Ovary (tissue), 7 donors: ENCODE measurements at regions not wholly inside any gene's neighbourhood (a gene's known extent, or its start where the extent isn't known, plus 50 kb on each side); places are given as distances from the start of the nearest gene placed in this dataset.

Source experiments
- DNase-seq, 5 donors: peaks; one replicate each; pipeline ENCODE4 v3.0.0-alpha.2; 2019 to 2020
- H3K27ac ChIP-seq, 2 donors: fragments of 200-600 bp; one replicate each; pipeline versions ENCODE4 v1.5.1 to v1.8.0; 2019 to 2022
- H3K27me3 ChIP-seq: fragments of 200-600 bp; one replicate; pipeline ENCODE4 v1.8.0; 2022
- H3K36me3 ChIP-seq: fragments of 200-600 bp; sonication (generic); one replicate; pipeline ENCODE4 v1.5.1; 2019
- H3K4me1 ChIP-seq: one replicate; pipeline ENCODE4 v1.8.1; 2013; ENCODE audit warnings: mild to moderate bottlenecking, moderate library complexity; ENCODE audit not compliant: insufficient read depth
- H3K4me3 ChIP-seq: fragments of 200-600 bp; sonication (generic); one replicate; pipeline ENCODE4 v1.5.1; 2017
- H3K9me3 ChIP-seq, 2 donors: fragments of 200-600 bp in 1 of 2; sonication (generic) in 1 of 2; one replicate each; pipeline versions ENCODE4 v1.5.1 to v1.8.1; 2013 to 2019; ENCODE audit warnings: mild to moderate bottlenecking in 1 of 2, moderate library complexity in 1 of 2
- CTCF ChIP-seq, 3 donors: fragments of 450-650 bp in 2 of 3; fragments of 200-600 bp in 1 of 3; IDR thresholded peaks; one replicate each; pipeline versions ENCODE4 v1.5.1 to v1.8.0; 2016 to 2022; ENCODE audit warnings: antibody characterized with exemption in 3 of 3, mild to moderate bottlenecking in 1 of 3
- EP300 ChIP-seq: sonication (generic); formaldehyde crosslinking; IDR thresholded peaks from one replicate; pipeline ENCODE4 v1.6.1; 2017; ENCODE audit warnings: antibody characterized with exemption
- POLR2A ChIP-seq: fragments of 450-650 bp; IDR thresholded peaks from one replicate; pipeline ENCODE4 v1.6.1; 2017; ENCODE audit warnings: antibody characterized with exemption, mild to moderate bottlenecking, moderate library complexity
- WGBS, 3 donors: extraction: QIAGEN DNeasy Blood & Tissue Kit in 1 of 3; methylation state at CpG; one replicate each; pipeline versions ENCODE4 v1.1.5 to v1.1.7; 2013 to 2017; 5-methylcytosine and 5-hydroxymethylcytosine counted together
- intact Hi-C, 4 donors: fragments of 100-400 bp; cut with DNase I; formaldehyde crosslinking; loops; one replicate each; pipeline versions ENCODE4 v1.11.0 to v1.15.1; 2022 to 2023
- donor health status: DM: no; HTN: no; CAD: no; lungs with moderate emphysema.
- donor health status: DM: no; HTN: no; CAD: no.
- donor health status: Bipolar disorder and iron deficiency.
- donor health status: DM: no; HTN: no; CAD: no.
- donor health status: DM: yes; HTN: yes; CAD: no.

- 10 to 30% (median 18%) methylated on average over 8 of the region's 8 CpGs for WGBS, 3 donors
- no peak for TF ChIP-seq POLR2A
- no peak for TF ChIP-seq CTCF (IDR thresholded peaks at IDR 0.05)
- TF ChIP-seq EP300 = no peak
- intact Hi-C loops = no loop called here
- Histone ChIP-seq H3K27ac (no peak overlapping the region), H3K36me3 (no peaks in the 10 kb centered on the region), H3K27me3 (no peaks in the 10 kb centered on the region), H3K9me3 (no peaks in the 10 kb centered on the region), H3K4me1 (no peaks in the 10 kb centered on the region), H3K4me3 (no peak overlapping the region)
- no peak for DNase-seq
These were observed 214.7 kb downstream of the QDPR start for GRCh38 chr4:17296921-17297890.

GRCh38 chr4:17293901-17294300 is 218.0 kb downstream of the QDPR start:
- Histone ChIP-seq H3K27ac (no peak overlapping the region), H3K27me3 (no peaks in the 10 kb centered on the region), H3K4me3 (no peak overlapping the region), H3K9me3 (no peaks in the 10 kb centered on the region), H3K4me1 (no peaks in the 10 kb centered on the region), H3K36me3 (no peaks in the 10 kb centered on the region)
- no peak for DNase-seq
- WGBS, 3 donors = 41 to 63% (median 52%) methylated on average over 1 of the region's 1 CpG
- intact Hi-C loops = no loop called here
- no peak for TF ChIP-seq POLR2A
- TF ChIP-seq CTCF (IDR thresholded peaks at IDR 0.05) = no peak
- no peak for TF ChIP-seq EP300

GRCh38 chr4:17288151-17288550 is 223.7 kb downstream of the QDPR start:
- Histone ChIP-seq H3K4me1 (no peaks in the 10 kb centered on the region), H3K36me3 (no peaks in the 10 kb centered on the region), H3K9me3 (no peaks in the 10 kb centered on the region), H3K4me3 (no peak overlapping the region), H3K27me3 (no peaks in the 10 kb centered on the region), H3K27ac (no peak overlapping the region)
- DNase-seq = no peak
- 90 to 94% (median 91%) methylated on average over 1 of the region's 1 CpG for WGBS, 3 donors
- TF ChIP-seq CTCF (IDR thresholded peaks at IDR 0.05) = no peak
- TF ChIP-seq POLR2A = no peak
- no peak for TF ChIP-seq EP300
- intact Hi-C loops = no loop called here

GRCh38 chr4:17286752-17287460 is 225.0 kb downstream of the QDPR start:
- H3K27me3 ChIP-seq = no peaks in the 10 kb centered on the region

More at GRCh38 chr4:17286752-17287460, 225.0 kb downstream of the QDPR start:
- no peak for DNase-seq
- Histone ChIP-seq H3K27ac (no peak overlapping the region), H3K4me1 (no peaks in the 10 kb centered on the region), H3K9me3 (no peaks in the 10 kb centered on the region), H3K4me3 (no peak overlapping the region), H3K36me3 (no peaks in the 10 kb centered on the region)
- intact Hi-C loops = no loop called here
- TF ChIP-seq EP300 (no peak), POLR2A (no peak), CTCF (IDR thresholded peaks at IDR 0.05) (no peak)
- WGBS, 3 donors = 62 to 73% (median 64%) methylated on average over 7 of the region's 7 CpGs
